WTC11 (cell line): ENCODE measurements at regions not wholly inside any gene's neighbourhood (a gene's known extent, or its start where the extent isn't known, plus 50 kb on each side); places are given as distances from the start of the nearest gene placed in this dataset.
"Not testable (repeated sequence)": the region's sequence is repeated elsewhere in the genome, so short reads cannot be mapped to it uniquely, and the experiment has no call there.

Source experiments
- ATAC-seq: fragments of 200-7000 bp; cut with Tn5 transposase; 2 replicates; pipeline ENCODE4 v1.10.0; 2021; ENCODE audit warnings: mild to moderate bottlenecking, moderate library complexity
- CTCF ChIA-PET: fragments of 300-600 bp; sonication (Branson Sonifier 250); formaldehyde crosslinking; loops from one replicate; lab custom pipeline; 2021; ENCODE audit warnings: antibody characterized with exemption; lab: Charles Lee
- POLR2A ChIA-PET: fragments of 350-600 bp; sonication (Branson Sonifier 250); formaldehyde crosslinking; loops from one replicate; lab custom pipeline; 2021; ENCODE audit warnings: antibody characterized with exemption; lab: Charles Lee
- DNase-seq: peaks from one replicate; pipeline ENCODE4 v3.0.0; 2021; ENCODE audit warnings: low spot score
- H3K27ac Mint-ChIP-seq: 2 replicates; pipeline ENCODE4 v1.8.0; 2021; ENCODE audit warnings: mixed read lengths
- H3K27me3 Mint-ChIP-seq: 2 replicates; pipeline ENCODE4 v1.8.0; 2021; ENCODE audit warnings: low read depth, mild to moderate bottlenecking, moderate library complexity, mixed read lengths
- H3K36me3 Mint-ChIP-seq: 2 replicates; pipeline ENCODE4 v1.8.0; 2021; ENCODE audit warnings: mixed read lengths
- H3K4me1 Mint-ChIP-seq: 2 replicates; pipeline ENCODE4 v1.8.0; 2022; ENCODE audit warnings: mixed read lengths
- H3K4me3 Mint-ChIP-seq: 2 replicates; pipeline ENCODE4 v1.8.0; 2021; ENCODE audit warnings: mild to moderate bottlenecking, moderate library complexity, mixed read lengths
- H3K9me3 Mint-ChIP-seq: 2 replicates; pipeline ENCODE4 v1.8.0; 2021; ENCODE audit warnings: mixed read lengths

DNA sequence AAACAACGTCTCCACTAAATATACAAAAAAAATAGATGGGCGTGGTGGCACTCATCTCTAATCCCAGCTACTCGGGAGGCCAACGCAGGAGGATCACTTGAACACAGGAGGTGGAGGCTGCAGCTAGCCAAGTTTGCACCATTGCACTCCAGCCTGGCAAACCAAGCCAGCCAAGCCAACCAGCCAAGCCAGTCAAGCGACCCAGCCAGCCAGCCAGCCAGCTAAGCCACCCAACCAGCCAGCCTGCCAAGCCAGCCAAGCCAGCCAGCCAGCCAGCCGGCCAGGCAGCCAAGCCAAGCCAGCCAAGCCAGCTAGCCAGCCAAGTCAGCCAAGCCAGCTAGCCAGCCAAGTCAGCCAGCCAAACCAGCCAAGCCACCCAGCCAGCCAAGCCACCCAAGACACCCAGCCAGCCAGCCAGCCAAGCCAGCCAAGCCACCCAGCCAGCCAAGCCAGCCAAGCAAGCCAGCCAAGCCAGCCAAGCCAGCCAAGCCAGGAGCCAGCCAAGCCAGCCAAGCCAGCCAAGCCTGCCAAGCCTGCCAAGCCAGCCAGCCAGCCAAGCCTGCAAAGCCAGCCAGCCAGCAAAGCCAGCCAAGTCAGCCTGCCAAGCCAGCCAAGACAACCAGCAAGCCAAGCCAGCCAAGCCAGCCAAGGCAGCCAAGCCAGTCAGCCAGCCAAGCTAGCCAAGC lies 342.2 kb upstream of the PLGLB2 start:
- DNase-seq, ATAC-seq, H3K4me3 Mint-ChIP-seq, H3K9me3 Mint-ChIP-seq, CTCF ChIA-PET, H3K36me3 Mint-ChIP-seq, H3K4me1 Mint-ChIP-seq, H3K27ac Mint-ChIP-seq: not testable (repeated sequence)
- POLR2A ChIA-PET, result interaction anchor here (0.7 kb wide), 1 partner anchor 1796 kb away, joined by 3 read pairs; no protein-coding TSS in a partner anchor
- peaks cover 11% of the 10 kb centered on the region for H3K27me3 Mint-ChIP-seq

GRCh38 chr2:87406406-87407175 lies 341.3 kb upstream of the PLGLB2 start:
- not testable (repeated sequence) for H3K27ac Mint-ChIP-seq, H3K4me1 Mint-ChIP-seq

GRCh38 chr2:87409601-87410000 lies 338.3 kb upstream of the PLGLB2 start:
- H3K36me3 Mint-ChIP-seq, H3K4me1 Mint-ChIP-seq, H3K4me3 Mint-ChIP-seq, H3K9me3 Mint-ChIP-seq, CTCF ChIA-PET, DNase-seq, H3K27ac Mint-ChIP-seq, POLR2A ChIA-PET, H3K27me3 Mint-ChIP-seq, ATAC-seq: not testable (repeated sequence)

More at GRCh38 chr2:87406406-87407175, 341.3 kb upstream of the PLGLB2 start:
- peaks cover 11% of the 10 kb centered on the region for H3K27me3 Mint-ChIP-seq
- CTCF ChIA-PET, H3K4me3 Mint-ChIP-seq, ATAC-seq, DNase-seq, H3K9me3 Mint-ChIP-seq, POLR2A ChIA-PET, H3K36me3 Mint-ChIP-seq: not testable (repeated sequence)

DNA sequence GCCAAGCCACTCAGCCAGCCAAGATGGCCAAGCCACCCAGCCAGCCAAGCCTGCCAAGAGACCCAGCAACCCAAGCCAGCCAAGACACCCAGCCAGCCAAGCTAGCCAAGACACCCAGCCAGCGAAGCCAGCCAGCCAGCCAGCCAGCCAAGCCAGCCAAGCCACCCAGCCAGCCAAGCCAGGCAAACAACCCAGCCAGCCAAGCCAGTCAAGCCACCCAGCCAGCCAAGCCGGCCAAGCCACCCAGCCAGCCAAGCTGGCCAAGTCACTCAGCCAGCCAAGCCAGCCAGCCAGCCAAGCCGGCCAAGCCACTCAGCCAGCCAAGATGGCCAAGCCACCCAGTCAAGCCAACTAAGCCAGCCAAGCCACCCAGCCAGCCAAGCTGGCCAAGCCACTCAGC lies 337.5 kb upstream of the PLGLB2 start:
- H3K27me3 Mint-ChIP-seq, DNase-seq, CTCF ChIA-PET, H3K36me3 Mint-ChIP-seq, ATAC-seq, H3K4me1 Mint-ChIP-seq, H3K9me3 Mint-ChIP-seq, POLR2A ChIA-PET, H3K27ac Mint-ChIP-seq, H3K4me3 Mint-ChIP-seq: not testable (repeated sequence)

- H3K27ac Mint-ChIP-seq, H3K4me1 Mint-ChIP-seq, H3K9me3 Mint-ChIP-seq, H3K4me3 Mint-ChIP-seq, POLR2A ChIA-PET, DNase-seq, H3K36me3 Mint-ChIP-seq, CTCF ChIA-PET, ATAC-seq, H3K27me3 Mint-ChIP-seq: not testable (repeated sequence)
These were observed 335.7 kb upstream of the PLGLB2 start for GRCh38 chr2:87412036-87412820.

DNA sequence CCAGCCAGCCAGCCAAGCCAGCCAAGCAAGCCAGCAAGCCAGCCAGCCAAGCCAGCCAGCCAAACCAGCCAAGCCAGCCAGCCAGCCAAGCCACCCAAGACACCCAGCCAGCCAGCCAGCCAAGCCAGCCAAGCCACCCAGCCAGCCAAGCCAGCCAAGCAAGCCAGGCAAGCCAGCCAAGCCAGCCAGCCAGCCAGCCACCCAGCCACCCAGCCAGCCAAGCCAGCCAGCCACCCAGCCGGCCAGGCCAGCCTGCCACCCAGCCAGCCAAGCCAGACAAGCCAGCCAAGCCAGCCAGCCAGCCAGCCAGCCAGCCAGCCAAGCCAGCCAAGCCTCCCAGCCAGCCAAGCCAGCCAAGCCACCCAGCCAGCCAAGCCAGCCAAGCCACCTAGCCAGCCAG lies 333.6 kb upstream of the PLGLB2 start:
- H3K27me3 Mint-ChIP-seq, H3K4me1 Mint-ChIP-seq, DNase-seq, CTCF ChIA-PET, H3K4me3 Mint-ChIP-seq, H3K27ac Mint-ChIP-seq, H3K36me3 Mint-ChIP-seq, H3K9me3 Mint-ChIP-seq, ATAC-seq, POLR2A ChIA-PET: not testable (repeated sequence)

GRCh38 chr2:87414795-87415570 lies 332.9 kb upstream of the PLGLB2 start:
- H3K36me3 Mint-ChIP-seq, CTCF ChIA-PET, H3K9me3 Mint-ChIP-seq, H3K4me3 Mint-ChIP-seq, H3K4me1 Mint-ChIP-seq, DNase-seq, H3K27me3 Mint-ChIP-seq, POLR2A ChIA-PET, ATAC-seq, H3K27ac Mint-ChIP-seq: not testable (repeated sequence)

GRCh38 chr2:87415586-87416265 lies 332.2 kb upstream of the PLGLB2 start:
- H3K4me3 Mint-ChIP-seq, CTCF ChIA-PET, ATAC-seq, H3K27ac Mint-ChIP-seq, H3K9me3 Mint-ChIP-seq, POLR2A ChIA-PET, H3K4me1 Mint-ChIP-seq, H3K36me3 Mint-ChIP-seq, H3K27me3 Mint-ChIP-seq, DNase-seq: not testable (repeated sequence)

- H3K4me1 Mint-ChIP-seq, POLR2A ChIA-PET, H3K4me3 Mint-ChIP-seq, H3K27ac Mint-ChIP-seq, CTCF ChIA-PET, H3K36me3 Mint-ChIP-seq, DNase-seq, H3K9me3 Mint-ChIP-seq, ATAC-seq, H3K27me3 Mint-ChIP-seq: not testable (repeated sequence)
These were observed 331.7 kb upstream of the PLGLB2 start for GRCh38 chr2:87416266-87416592.

- DNase-seq, H3K36me3 Mint-ChIP-seq, CTCF ChIA-PET: not testable (repeated sequence)
These were observed 330.7 kb upstream of the PLGLB2 start for GRCh38 chr2:87417147-87417546.

More at GRCh38 chr2:87417147-87417546, 330.7 kb upstream of the PLGLB2 start:
- H3K4me1 Mint-ChIP-seq, H3K4me3 Mint-ChIP-seq, H3K9me3 Mint-ChIP-seq, H3K27me3 Mint-ChIP-seq, POLR2A ChIA-PET, ATAC-seq, H3K27ac Mint-ChIP-seq: not testable (repeated sequence)
